Ovary (tissue), 7 donors: ENCODE measurements at regions not wholly inside any gene's neighbourhood (a gene's known extent, or its start where the extent isn't known, plus 50 kb on each side); places are given as distances from the start of the nearest gene placed in this dataset.
A peak's percentile ranks its signal among the peaks of the same experiment; 100 is the strongest.

Source experiments
- DNase-seq, 5 donors: peaks; one replicate each; pipeline ENCODE4 v3.0.0-alpha.2; 2019 to 2020
- H3K27ac ChIP-seq, 2 donors: fragments of 200-600 bp; one replicate each; pipeline versions ENCODE4 v1.5.1 to v1.8.0; 2019 to 2022
- H3K27me3 ChIP-seq: fragments of 200-600 bp; one replicate; pipeline ENCODE4 v1.8.0; 2022
- H3K36me3 ChIP-seq: fragments of 200-600 bp; sonication (generic); one replicate; pipeline ENCODE4 v1.5.1; 2019
- H3K4me1 ChIP-seq: one replicate; pipeline ENCODE4 v1.8.1; 2013; ENCODE audit warnings: mild to moderate bottlenecking, moderate library complexity; ENCODE audit not compliant: insufficient read depth
- H3K4me3 ChIP-seq: fragments of 200-600 bp; sonication (generic); one replicate; pipeline ENCODE4 v1.5.1; 2017
- H3K9me3 ChIP-seq, 2 donors: fragments of 200-600 bp in 1 of 2; sonication (generic) in 1 of 2; one replicate each; pipeline versions ENCODE4 v1.5.1 to v1.8.1; 2013 to 2019; ENCODE audit warnings: mild to moderate bottlenecking in 1 of 2, moderate library complexity in 1 of 2
- CTCF ChIP-seq, 3 donors: fragments of 450-650 bp in 2 of 3; fragments of 200-600 bp in 1 of 3; IDR thresholded peaks; one replicate each; pipeline versions ENCODE4 v1.5.1 to v1.8.0; 2016 to 2022; ENCODE audit warnings: antibody characterized with exemption in 3 of 3, mild to moderate bottlenecking in 1 of 3
- EP300 ChIP-seq: sonication (generic); formaldehyde crosslinking; IDR thresholded peaks from one replicate; pipeline ENCODE4 v1.6.1; 2017; ENCODE audit warnings: antibody characterized with exemption
- POLR2A ChIP-seq: fragments of 450-650 bp; IDR thresholded peaks from one replicate; pipeline ENCODE4 v1.6.1; 2017; ENCODE audit warnings: antibody characterized with exemption, mild to moderate bottlenecking, moderate library complexity
- WGBS, 3 donors: extraction: QIAGEN DNeasy Blood & Tissue Kit in 1 of 3; methylation state at CpG; one replicate each; pipeline versions ENCODE4 v1.1.5 to v1.1.7; 2013 to 2017; 5-methylcytosine and 5-hydroxymethylcytosine counted together
- intact Hi-C, 4 donors: fragments of 100-400 bp; cut with DNase I; formaldehyde crosslinking; loops; one replicate each; pipeline versions ENCODE4 v1.11.0 to v1.15.1; 2022 to 2023
- donor health status: DM: no; HTN: no; CAD: no; lungs with moderate emphysema.
- donor health status: DM: no; HTN: no; CAD: no.
- donor health status: Bipolar disorder and iron deficiency.
- donor health status: DM: no; HTN: no; CAD: no.
- donor health status: DM: yes; HTN: yes; CAD: no.

GRCh38 chr12:127374447-127374846 lies 892.5 kb upstream of the TMEM132C start:
- no peak overlapping the region for H3K27ac ChIP-seq
- no peaks in the 10 kb centered on the region for H3K9me3 ChIP-seq
- TF ChIP-seq CTCF (IDR thresholded peaks at IDR 0.05) (no peak), EP300 (no peak), POLR2A (no peak)
- DNase-seq = no peak
- intact Hi-C loops = no loop called here
- H3K27me3 ChIP-seq = no peaks in the 10 kb centered on the region
- no peaks in the 10 kb centered on the region for H3K36me3 ChIP-seq
- no peak overlapping the region for H3K4me3 ChIP-seq
- H3K4me1 ChIP-seq = no peaks in the 10 kb centered on the region

DNA sequence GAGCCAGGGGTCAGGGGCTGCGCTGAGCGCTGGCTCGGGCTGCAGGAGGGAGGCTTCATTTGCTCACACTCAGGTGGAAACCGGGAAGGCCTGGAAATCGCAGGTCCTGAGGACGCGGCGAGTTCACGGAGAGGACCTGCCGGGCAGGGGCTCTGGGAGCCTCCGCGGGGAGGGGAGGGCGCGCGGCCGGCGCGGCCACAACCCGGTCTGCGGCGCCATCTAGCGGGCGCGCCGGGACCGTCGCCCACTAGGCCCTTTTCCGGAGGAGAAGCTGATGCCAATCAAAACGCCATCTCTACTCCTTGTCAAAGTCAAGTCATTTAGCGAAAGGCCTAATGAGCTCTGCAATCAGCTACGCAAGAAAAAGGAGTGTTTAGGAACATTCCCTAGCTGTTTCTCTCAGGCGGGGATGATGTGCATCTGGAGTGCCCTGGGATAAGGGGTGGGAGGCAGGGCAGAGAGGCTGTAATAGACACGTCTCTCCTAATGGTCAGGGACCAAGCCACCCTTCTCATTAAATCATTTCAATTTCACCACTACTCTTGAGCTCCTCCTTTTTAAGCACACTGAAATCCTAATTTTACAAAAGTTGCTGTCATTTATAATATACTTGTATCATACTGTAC lies 885.8 kb upstream of the TMEM132C start:
- Histone ChIP-seq H3K4me1 (no peaks in the 10 kb centered on the region), H3K4me3 (no peak overlapping the region), H3K27me3 (no peaks in the 10 kb centered on the region), H3K36me3 (no peaks in the 10 kb centered on the region), H3K9me3 (no peaks in the 10 kb centered on the region), H3K27ac (no peak overlapping the region)
- intact Hi-C loops = no loop called here
- 1 to 2% (median 1%) methylated on average over 19 to 33 of the region's 33 CpGs for WGBS, 3 donors
- no peak for TF ChIP-seq EP300
- TF ChIP-seq CTCF (IDR thresholded peaks at IDR 0.05) = peak in 2 of 3 donors; percentile 17 to 22
- DNase-seq = peak in 4 of 5 donors; percentile 8 to 34 (median 24)

DNA sequence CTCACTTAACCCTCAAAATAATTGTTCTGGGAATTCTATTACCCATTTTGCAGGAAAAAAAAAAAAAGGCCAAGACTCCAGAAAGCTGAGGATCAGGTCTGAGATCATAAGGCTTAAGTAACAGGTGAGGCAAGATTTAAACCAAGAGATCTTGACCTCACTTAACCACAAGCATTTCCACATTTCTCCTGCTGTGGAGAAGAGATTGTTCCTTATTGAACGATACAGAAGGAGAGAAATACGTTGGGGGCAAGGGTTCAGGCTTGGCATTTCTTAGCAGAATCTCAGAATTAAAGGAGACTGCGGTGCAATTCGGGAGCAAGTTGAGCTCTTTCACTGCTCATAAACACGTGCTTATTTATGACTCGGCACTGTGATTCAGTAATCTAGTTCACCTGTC lies 885.3 kb upstream of the TMEM132C start:
- H3K4me3 ChIP-seq = no peak overlapping the region
- no peaks in the 10 kb centered on the region for H3K36me3 ChIP-seq
- 42 to 45% (median 44%) methylated on average over 6 of the region's 6 CpGs for WGBS, 3 donors
- H3K27me3 ChIP-seq = no peaks in the 10 kb centered on the region
- no peaks in the 10 kb centered on the region for H3K4me1 ChIP-seq
- no peak overlapping the region for H3K27ac ChIP-seq
- H3K9me3 ChIP-seq = no peaks in the 10 kb centered on the region
- intact Hi-C loops = no loop called here
- DNase-seq = no peak
- TF ChIP-seq CTCF (IDR thresholded peaks at IDR 0.05) = no peak
- TF ChIP-seq EP300 = no peak
- no peak for TF ChIP-seq POLR2A

- H3K27me3 ChIP-seq = no peaks in the 10 kb centered on the region
- no peak for TF ChIP-seq POLR2A
- no peak for TF ChIP-seq EP300
Measured at GRCh38 chr12:127383281-127383680, 883.7 kb upstream of the TMEM132C start.

DNA sequence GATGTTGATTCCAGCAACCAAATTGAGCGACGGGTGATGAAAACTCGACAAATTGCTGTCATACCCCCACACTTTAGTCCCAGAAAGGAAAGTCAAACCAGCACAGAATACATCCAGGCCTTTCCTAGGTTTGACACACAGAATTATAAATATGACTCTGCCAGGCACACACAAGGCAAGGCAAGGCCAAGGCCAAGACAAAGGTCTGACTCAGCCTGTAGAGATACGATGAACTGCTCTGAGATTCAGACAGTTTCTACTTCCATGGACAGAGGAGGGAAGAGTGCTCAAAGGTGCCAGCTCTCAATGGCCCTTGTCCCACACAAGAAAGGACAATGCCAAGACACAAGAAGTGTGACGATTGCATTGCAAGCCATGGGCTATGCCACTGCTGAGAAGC lies 880.2 kb upstream of the TMEM132C start:
- no peaks in the 10 kb centered on the region for H3K9me3 ChIP-seq
- H3K4me3 ChIP-seq = no peak overlapping the region
- no peaks in the 10 kb centered on the region for H3K27me3 ChIP-seq
- no peak for DNase-seq
- no peak overlapping the region for H3K27ac ChIP-seq
- no peak for TF ChIP-seq EP300
- TF ChIP-seq CTCF (IDR thresholded peaks at IDR 0.05) = no peak
- no peak for TF ChIP-seq POLR2A
- H3K36me3 ChIP-seq = no peaks in the 10 kb centered on the region
- no peaks in the 10 kb centered on the region for H3K4me1 ChIP-seq
- intact Hi-C loops = no loop called here
- 77 to 81% (median 80%) methylated on average over 5 of the region's 5 CpGs for WGBS, 3 donors

More at GRCh38 chr12:127383281-127383680, 883.7 kb upstream of the TMEM132C start:
- no peak overlapping the region for H3K4me3 ChIP-seq
- intact Hi-C loops = no loop called here
- WGBS, 3 donors = 16 to 21% (median 18%) methylated on average over 8 of the region's 8 CpGs
- H3K36me3 ChIP-seq = no peaks in the 10 kb centered on the region
- no peaks in the 10 kb centered on the region for H3K9me3 ChIP-seq
- H3K4me1 ChIP-seq = no peaks in the 10 kb centered on the region
- no peak overlapping the region for H3K27ac ChIP-seq
- no peak for DNase-seq
